HepG2 (cell line): ENCODE measurements at regions not wholly inside any gene's neighbourhood (a gene's known extent, or its start where the extent isn't known, plus 50 kb on each side); places are given as distances from the start of the nearest gene placed in this dataset.

Experiments used
- ATAC-seq: fragments of 200-7000 bp; cut with Tn5 transposase; 3 replicates; pipeline ENCODE4 v1.9.1; 2020; ENCODE audit warnings: mild to moderate bottlenecking, moderate library complexity
- BruUV-seq: library from RNA; stranded (reverse); fragments of 400-500 nt; replicated peaks from 2 replicates; lab custom pipeline; 2021; lab: Mats Ljungman, UMichigan
- CTCF ChIA-PET: fragments of 300-600 bp; formaldehyde crosslinking; extraction: SDS; loops from one replicate; lab custom pipeline; 2021; ENCODE audit warnings: low total read pairs, inconsistent platforms, low intra/inter-chr PET ratio; lab: Yijun Ruan, JAX
- POLR2A ChIA-PET: fragments of 350-600 bp; sonication (Branson Sonifier 250); formaldehyde crosslinking; loops from one replicate; lab custom pipeline; 2020; ENCODE audit warnings: antibody characterized with exemption, inconsistent platforms; lab: Yijun Ruan, JAX
- DNase-seq: peaks from one replicate; pipeline ENCODE4 v3.0.0-alpha.2; 2015; ENCODE audit warnings: low spot score
- FAIRE-seq: peaks from 3 replicates; lab custom pipeline; 2011; peaks lifted over from hg19 to GRCh38; lab: Jason Lieb, UNC
- H2AFZ ChIP-seq: one replicate; pipeline ENCODE4 v1.6.1; 2011; ENCODE audit warnings: low read length, inconsistent platforms
- H3K27ac ChIP-seq: fragments of 300-600 bp; 3 replicates; pipeline ENCODE4 v1.8.0; 2011; ENCODE audit warnings: mixed run types, mild to moderate bottlenecking, mixed read lengths, low read length, inconsistent platforms; ENCODE audit not compliant: insufficient read depth; ENCODE audit errors: extremely low read length
- H3K27me3 ChIP-seq, 2 experiments: fragments of 200-600 bp in 1 of 2; 2 replicates in 1 of 2; 3 replicates in 1 of 2; pipeline versions ENCODE4 v1.6.0 to v1.8.0; 2011; ENCODE audit warnings: low read length in 2 of 2, mild to moderate bottlenecking in 2 of 2, moderate library complexity in 2 of 2, inconsistent platforms in 1 of 2; ENCODE audit not compliant: insufficient read depth in 2 of 2, control insufficient read depth in 1 of 2
- H3K36me3 ChIP-seq, 2 experiments: fragments of 200-600 bp in 1 of 2; replicated peaks in 1 of 2; 2 replicates in 1 of 2; 3 replicates in 1 of 2; pipeline versions ENCODE4 v1.5.1 to v1.8.0; 2011; ENCODE audit warnings: low read length in 2 of 2, inconsistent platforms in 1 of 2; ENCODE audit not compliant: insufficient read depth in 2 of 2, control insufficient read depth in 1 of 2
- H3K4me1 ChIP-seq: 2 replicates; pipeline ENCODE4 v1.5.1; 2012; ENCODE audit warnings: low read length, inconsistent platforms; ENCODE audit not compliant: insufficient read depth
- H3K4me2 ChIP-seq: 2 replicates; pipeline ENCODE4 v1.6.0; 2011; ENCODE audit warnings: low read depth, low read length, inconsistent platforms
- H3K4me3 ChIP-seq, 3 experiments: fragments of 200-600 bp in 1 of 3; sonication (generic), shearing (Covaris generic) in 1 of 3; replicated peaks in 1 of 3; 2 replicates each; pipeline ENCODE4 v1.5.1; 2011 to 2016; ENCODE audit warnings: low read length in 3 of 3, inconsistent platforms in 2 of 3, low read depth in 2 of 3, mild to moderate bottlenecking in 2 of 3, control low read depth in 1 of 3, mixed read lengths in 1 of 3; ENCODE audit not compliant: insufficient read depth in 1 of 3
- H3K79me2 ChIP-seq: one replicate; pipeline ENCODE4 v1.6.1; 2011; ENCODE audit warnings: low read length, inconsistent platforms; ENCODE audit not compliant: insufficient read depth
- H3K9ac ChIP-seq: 2 replicates; pipeline ENCODE4 v1.6.0; 2011; ENCODE audit warnings: mild to moderate bottlenecking, low read depth, low read length, inconsistent platforms; ENCODE audit not compliant: insufficient read depth
- H3K9me3 ChIP-seq: 2 replicates; pipeline ENCODE4 v1.5.1; 2012; ENCODE audit warnings: mild to moderate bottlenecking, low read length
- H4K20me1 ChIP-seq: 2 replicates; pipeline ENCODE4 v1.6.0; 2011; ENCODE audit warnings: inconsistent platforms, mild to moderate bottlenecking, low read length, moderate library complexity; ENCODE audit not compliant: insufficient read depth
- AKNA ChIP-seq: sonication (generic); formaldehyde crosslinking; IDR thresholded peaks from 2 replicates; pipeline ENCODE4 v1.4.0; 2020; ENCODE audit warnings: missing genetic modification reagents, borderline replicate concordance
- FOXM1 ChIP-seq: sonication (generic); formaldehyde crosslinking; IDR thresholded peaks from 2 replicates; pipeline ENCODE4 v1.5.0; 2020; ENCODE audit warnings: missing genetic modification reagents
- TBX2 ChIP-seq: sonication (generic); formaldehyde crosslinking; IDR thresholded peaks from 2 replicates; pipeline ENCODE4 v1.5.0; 2020; ENCODE audit warnings: missing genetic modification reagents, mild to moderate bottlenecking, borderline replicate concordance
- TRIM22 ChIP-seq: fragments of 450-650 bp; IDR thresholded peaks from 2 replicates; pipeline ENCODE4 v1.6.1; 2017
- ZNF790 ChIP-seq: sonication (generic); formaldehyde crosslinking; IDR thresholded peaks from 2 replicates; pipeline ENCODE4 v1.8.0; 2022; ENCODE audit warnings: missing genetic modification reagents, mild to moderate bottlenecking, borderline replicate concordance
- WGBS: methylation state at CpG from one replicate; pipeline ENCODE4 v1.1.6; 2017; ENCODE audit warnings: low lambda C conversion rate; 5-methylcytosine and 5-hydroxymethylcytosine counted together
- in situ Hi-C: cut with HindIII; loops from 2 replicates; pipeline ENCODE4 v1.10.0; 2017; ENCODE audit warnings: low pct_unique_long_range_greater_than_20kb; ENCODE audit not compliant: extremely low pct_ligation_motif_present
- intact Hi-C: fragments of 100-400 bp; cut with micrococcal nuclease; formaldehyde crosslinking; loops from one replicate; pipeline ENCODE4 v1.10.0; 2022; ENCODE audit not compliant: unreplicated experiment

DNA sequence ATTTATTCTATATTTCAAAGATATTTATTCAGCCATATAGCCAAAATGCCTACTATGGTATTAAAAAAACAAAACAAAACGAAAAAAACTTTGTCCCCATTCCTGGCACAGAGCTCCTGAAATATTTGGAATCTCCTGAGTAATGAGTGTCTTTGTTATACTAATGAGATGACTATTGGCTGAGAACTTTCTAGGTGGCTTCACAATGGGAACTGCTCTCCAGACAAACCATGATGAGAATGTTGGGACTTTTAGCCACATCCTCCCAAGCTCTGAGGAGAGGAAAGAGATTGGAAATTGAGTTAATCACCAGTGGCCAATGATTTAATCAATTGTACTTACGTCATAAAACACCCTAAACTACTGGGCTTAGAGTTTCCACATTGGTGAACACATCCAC lies 631.8 kb upstream of the SETBP1 start:
- H3K4me2 ChIP-seq, result no peak overlapping the region
- H3K27me3 ChIP-seq, result no peaks in the 10 kb centered on the region
- intact Hi-C loops (no loop called here), in situ Hi-C loops (no loop called here)
- DNase-seq (no peak), FAIRE-seq (no peak), ATAC-seq (no peak)
- TF ChIP-seq TRIM22 (no peak), TBX2 (CRISPR knock-in tag) (no peak), AKNA (CRISPR knock-in tag) (no peak), ZNF790 (CRISPR knock-in tag) (no peak), FOXM1 (CRISPR knock-in tag) (no peak)
- H2AFZ ChIP-seq, result no peak overlapping the region
- no peak overlapping the region for H3K4me3 ChIP-seq
- H3K27ac ChIP-seq, result no peak overlapping the region
- no peaks in the 10 kb centered on the region for H3K4me1 ChIP-seq
- H4K20me1 ChIP-seq, result no peaks in the 10 kb centered on the region
- CTCF ChIA-PET, result no interaction called here
- H3K36me3 ChIP-seq, result no peaks in the 10 kb centered on the region
- no peaks in the 10 kb centered on the region for H3K79me2 ChIP-seq
- BruUV-seq, result no TSS peak
- H3K9me3 ChIP-seq, result peaks cover 42% of the 10 kb centered on the region
- 1% methylated on average over 2 of the region's 2 CpGs for WGBS
- POLR2A ChIA-PET, result no interaction called here
- no peak overlapping the region for H3K9ac ChIP-seq
